ENCODE measurements at regions not wholly inside any gene's neighbourhood (a gene's known extent, or its start where the extent isn't known, plus 50 kb on each side); places are given as distances from the start of the nearest gene placed in this dataset.
"Not testable (repeated sequence)": the region's sequence is repeated elsewhere in the genome, so short reads cannot be mapped to it uniquely, and the experiment has no call there.

GRCh38 chr12:25686351-25686750, 133.3 kb upstream of the LMNTD1 start:
- DNase-seq = no peak

- DNase-seq = no peak
These were observed 134.1 kb upstream of the LMNTD1 start for GRCh38 chr12:25687226-25687625.

- DNase-seq = not testable (repeated sequence)
These were observed 135.8 kb upstream of the LMNTD1 start for GRCh38 chr12:25688851-25689250.

- no peak for DNase-seq
These were observed 137.0 kb upstream of the LMNTD1 start for GRCh38 chr12:25689996-25690501.

GRCh38 chr12:25690996-25691864, 138.1 kb upstream of the LMNTD1 start:
- DNase-seq = peak in 1 of 2 donors; percentile 32

GRCh38 chr12:25691865-25692114, 138.7 kb upstream of the LMNTD1 start:
- DNase-seq = no peak

- no peak for DNase-seq
These were observed 139.3 kb upstream of the LMNTD1 start for GRCh38 chr12:25692115-25693035.

GRCh38 chr12:25694072-25694471, 141.0 kb upstream of the LMNTD1 start:
- no peak for DNase-seq

- DNase-seq = no peak
These were observed 142.5 kb upstream of the LMNTD1 start for GRCh38 chr12:25695574-25695973.

- no peak for DNase-seq
These were observed 145.7 kb upstream of the LMNTD1 start for GRCh38 chr12:25698772-25699171.

- no peak for DNase-seq
These were observed 146.4 kb upstream of the LMNTD1 start for GRCh38 chr12:25699454-25699853.

GRCh38 chr12:25701290-25701689, 148.2 kb upstream of the LMNTD1 start:
- DNase-seq = no peak

- DNase-seq = no peak
These were observed 149.5 kb upstream of the LMNTD1 start for GRCh38 chr12:25702553-25702952.

GRCh38 chr12:25705261-25705660, 152.2 kb upstream of the LMNTD1 start:
- DNase-seq = peak in 1 of 2 donors; percentile 23

GRCh38 chr12:25706646-25707045, 153.6 kb upstream of the LMNTD1 start:
- not testable (repeated sequence) for DNase-seq

- no peak for DNase-seq
These were observed 154.0 kb upstream of the LMNTD1 start for GRCh38 chr12:25707056-25707455.

GRCh38 chr12:25708661-25709060, 155.6 kb upstream of the LMNTD1 start:
- no peak for DNase-seq

- no peak for DNase-seq
These were observed 157.0 kb upstream of the LMNTD1 start for GRCh38 chr12:25710128-25710527.

- DNase-seq = not testable (repeated sequence)
These were observed 158.0 kb upstream of the LMNTD1 start for GRCh38 chr12:25710938-25711605.

- DNase-seq = no peak
These were observed 159.1 kb upstream of the LMNTD1 start for GRCh38 chr12:25712169-25712568.

- DNase-seq = no peak
These were observed 160.2 kb upstream of the LMNTD1 start for GRCh38 chr12:25713264-25713663.

- DNase-seq = no peak
These were observed 161.3 kb upstream of the LMNTD1 start for GRCh38 chr12:25714198-25714984.

Data from bone marrow (tissue), 2 donors.